ENCODE measurements at regions not wholly inside any gene's neighbourhood (a gene's known extent, or its start where the extent isn't known, plus 50 kb on each side); places are given as distances from the start of the nearest gene placed in this dataset.

GRCh38 chr2:62410926-62411456, 95.0 kb downstream of the TMEM17 start:
- Histone ChIP-seq H3K4me3 (ENCODE audit: low read depth, low read length) (no peak overlapping the region), H3K27me3 (ENCODE audit: insufficient read depth, low read depth, severe bottlenecking) (no peaks in the 10 kb centered on the region), H3K36me3 (no peaks in the 10 kb centered on the region), H3K9me3 (ENCODE audit: severe bottlenecking) (no peaks in the 10 kb centered on the region), H3K27ac (no peak overlapping the region)
- DNase-seq = no peak
- no peak for TF ChIP-seq CTCF (IDR thresholded peaks at IDR 0.05; ENCODE audit: low read depth, low read length)

- TF ChIP-seq CTCF (IDR thresholded peaks at IDR 0.05; ENCODE audit: low read depth, low read length) = 0 out of 2 replicates have a peak, but pooled peaks have one; percentile 4
- Histone ChIP-seq H3K27ac (no peak overlapping the region), H3K27me3 (ENCODE audit: insufficient read depth, low read depth, severe bottlenecking) (no peaks in the 10 kb centered on the region), H3K4me3 (ENCODE audit: low read depth, low read length) (no peak overlapping the region), H3K9me3 (ENCODE audit: severe bottlenecking) (no peaks in the 10 kb centered on the region), H3K36me3 (no peaks in the 10 kb centered on the region)
- DNase-seq = no peak
Measured at GRCh38 chr2:62410015-62410453, 96.0 kb downstream of the TMEM17 start.

- DNase-seq = no peak
- no peaks in the 10 kb centered on the region for H3K27me3 ChIP-seq (ENCODE audit: insufficient read depth, low read depth, severe bottlenecking)
Measured at GRCh38 chr2:62409442-62409841, 96.6 kb downstream of the TMEM17 start.

GRCh38 chr2:62408241-62408677, 97.7 kb downstream of the TMEM17 start:
- Histone ChIP-seq H3K27ac (no peak overlapping the region), H3K36me3 (no peaks in the 10 kb centered on the region), H3K27me3 (ENCODE audit: insufficient read depth, low read depth, severe bottlenecking) (no peaks in the 10 kb centered on the region), H3K4me3 (ENCODE audit: low read depth, low read length) (no peak overlapping the region), H3K9me3 (ENCODE audit: severe bottlenecking) (no peaks in the 10 kb centered on the region)
- no peak for TF ChIP-seq CTCF (IDR thresholded peaks at IDR 0.05; ENCODE audit: low read depth, low read length)
- no peak for DNase-seq

More at GRCh38 chr2:62409442-62409841, 96.6 kb downstream of the TMEM17 start:
- H3K27ac ChIP-seq = no peak overlapping the region
- H3K9me3 ChIP-seq (ENCODE audit: severe bottlenecking) = no peaks in the 10 kb centered on the region
- no peaks in the 10 kb centered on the region for H3K36me3 ChIP-seq
- TF ChIP-seq CTCF (IDR thresholded peaks at IDR 0.05; ENCODE audit: low read depth, low read length) = no peak
- H3K4me3 ChIP-seq (ENCODE audit: low read depth, low read length) = no peak overlapping the region

GRCh38 chr2:62407838-62408237, 98.2 kb downstream of the TMEM17 start:
- H3K36me3 ChIP-seq = no peaks in the 10 kb centered on the region
- no peak for TF ChIP-seq CTCF (IDR thresholded peaks at IDR 0.05; ENCODE audit: low read depth, low read length)
- H3K27ac ChIP-seq = no peak overlapping the region
- no peak for DNase-seq
- no peaks in the 10 kb centered on the region for H3K27me3 ChIP-seq (ENCODE audit: insufficient read depth, low read depth, severe bottlenecking)
- no peak overlapping the region for H3K4me3 ChIP-seq (ENCODE audit: low read depth, low read length)
- H3K9me3 ChIP-seq (ENCODE audit: severe bottlenecking) = no peaks in the 10 kb centered on the region

- H3K9me3 ChIP-seq (ENCODE audit: severe bottlenecking) = no peaks in the 10 kb centered on the region
- no peaks in the 10 kb centered on the region for H3K36me3 ChIP-seq
- no peak for DNase-seq
- no peak for TF ChIP-seq CTCF (IDR thresholded peaks at IDR 0.05; ENCODE audit: low read depth, low read length)
- no peaks in the 10 kb centered on the region for H3K27me3 ChIP-seq (ENCODE audit: insufficient read depth, low read depth, severe bottlenecking)
- H3K27ac ChIP-seq = no peak overlapping the region
- no peak overlapping the region for H3K4me3 ChIP-seq (ENCODE audit: low read depth, low read length)
Measured at GRCh38 chr2:62407401-62407800, 98.6 kb downstream of the TMEM17 start.

All from WERI-Rb-1 (cell line).